Ishikawa (cell line): ENCODE measurements at regions not wholly inside any gene's neighbourhood (a gene's known extent, or its start where the extent isn't known, plus 50 kb on each side); places are given as distances from the start of the nearest gene placed in this dataset.

Source experiments
- CEBPB ChIP-seq: IDR thresholded peaks from 2 replicates; pipeline ENCODE4 v1.6.1; 2012
- CREB1 ChIP-seq: IDR thresholded peaks from 2 replicates; pipeline ENCODE4 v1.6.1; 2012; ENCODE audit warnings: low read depth
- EGR1 ChIP-seq: IDR thresholded peaks from 2 replicates; pipeline ENCODE4 v1.6.1; 2012
- EP300 ChIP-seq: IDR thresholded peaks from 2 replicates; pipeline ENCODE4 v1.6.1; 2012; ENCODE audit warnings: borderline replicate concordance
- FOXM1 ChIP-seq: IDR thresholded peaks from 2 replicates; pipeline ENCODE4 v1.6.1; 2012; ENCODE audit warnings: low read depth, borderline replicate concordance
- MAX ChIP-seq: IDR thresholded peaks from 2 replicates; pipeline ENCODE4 v1.6.1; 2012
- NFIC ChIP-seq: IDR thresholded peaks from 2 replicates; pipeline ENCODE4 v1.6.1; 2012
- RAD21 ChIP-seq: IDR thresholded peaks from 2 replicates; pipeline ENCODE4 v1.6.1; 2012; ENCODE audit warnings: low read depth
- REST ChIP-seq: IDR thresholded peaks from 2 replicates; pipeline ENCODE4 v1.6.1; 2012; ENCODE audit warnings: low read depth, mild to moderate bottlenecking
- TAF1 ChIP-seq: IDR thresholded peaks from 2 replicates; pipeline ENCODE4 v1.6.1; 2012; ENCODE audit warnings: low read depth, mild to moderate bottlenecking
- TCF12 ChIP-seq: IDR thresholded peaks from 2 replicates; pipeline ENCODE4 v1.6.1; 2012; ENCODE audit warnings: low read depth
- TEAD4 ChIP-seq: IDR thresholded peaks from 2 replicates; pipeline ENCODE4 v1.6.1; 2012
- USF1 ChIP-seq: IDR thresholded peaks from 2 replicates; pipeline ENCODE4 v1.6.1; 2012
- YY1 ChIP-seq: IDR thresholded peaks from 2 replicates; pipeline ENCODE4 v1.6.1; 2012; ENCODE audit warnings: low read depth
- ZBTB7A ChIP-seq: IDR thresholded peaks from 2 replicates; pipeline ENCODE4 v1.6.1; 2012; ENCODE audit warnings: low read depth

GRCh38 chr3:26050776-26051175 lies 260.9 kb downstream of the OXSM start:
- TF ChIP-seq ZBTB7A (no peak), RAD21 (no peak), EP300 (no peak), REST (no peak), NFIC (no peak), TAF1 (no peak), TCF12 (no peak), TEAD4 (no peak), FOXM1 (no peak), CEBPB (no peak), CREB1 (no peak), MAX (no peak), YY1 (no peak), USF1 (no peak), EGR1 (no peak)

GRCh38 chr3:26058901-26059321 lies 269.0 kb downstream of the OXSM start:
- no peak for TF ChIP-seq YY1
- no peak for TF ChIP-seq TAF1
- no peak for TF ChIP-seq NFIC
- TF ChIP-seq TCF12, result no peak
- no peak for TF ChIP-seq FOXM1
- no peak for TF ChIP-seq MAX
- no peak for TF ChIP-seq ZBTB7A

- no peak for TF ChIP-seq NFIC
- no peak for TF ChIP-seq CEBPB
- TF ChIP-seq RAD21, result no peak
- no peak for TF ChIP-seq EGR1
- TF ChIP-seq ZBTB7A, result no peak
- TF ChIP-seq FOXM1, result no peak
- no peak for TF ChIP-seq CREB1
These were observed 272.1 kb downstream of the OXSM start for GRCh38 chr3:26061947-26062346.

GRCh38 chr3:26064297-26064696 lies 274.4 kb downstream of the OXSM start:
- TF ChIP-seq TEAD4, result no peak
- no peak for TF ChIP-seq USF1
- no peak for TF ChIP-seq REST
- no peak for TF ChIP-seq TAF1
- no peak for TF ChIP-seq MAX
- no peak for TF ChIP-seq CEBPB
- TF ChIP-seq EP300, result no peak
- TF ChIP-seq FOXM1, result no peak
- no peak for TF ChIP-seq TCF12
- TF ChIP-seq ZBTB7A, result no peak
- TF ChIP-seq RAD21, result no peak

GRCh38 chr3:26068890-26069289 lies 279.0 kb downstream of the OXSM start:
- TF ChIP-seq FOXM1, result no peak
- TF ChIP-seq MAX, result no peak
- TF ChIP-seq EGR1, result no peak
- TF ChIP-seq CEBPB, result no peak
- no peak for TF ChIP-seq TCF12
- no peak for TF ChIP-seq REST
- TF ChIP-seq TAF1, result no peak
- no peak for TF ChIP-seq NFIC
- TF ChIP-seq YY1, result no peak
- no peak for TF ChIP-seq ZBTB7A
- no peak for TF ChIP-seq USF1
- no peak for TF ChIP-seq RAD21
- no peak for TF ChIP-seq CREB1
- TF ChIP-seq TEAD4, result no peak
- TF ChIP-seq EP300, result no peak
